ENCODE measurements at regions not wholly inside any gene's neighbourhood (a gene's known extent, or its start where the extent isn't known, plus 50 kb on each side); places are given as distances from the start of the nearest gene placed in this dataset.

GRCh38 chrX:75893281-75893680 is 108.2 kb upstream of the MAGEE2 start:
- Histone ChIP-seq H3K36me3 (ENCODE audit: control insufficient read depth in 2 of 2, insufficient read depth in 2 of 2, low read length in 1 of 2) (no peaks in the 10 kb centered on the region), H3K4me3 (no peak overlapping the region), H3K27ac (ENCODE audit: control insufficient read depth, insufficient read depth) (no peak overlapping the region), H3K27me3 (replicated peaks in 1 of 2; ENCODE audit: control insufficient read depth in 2 of 2, insufficient read depth in 2 of 2, low read length in 1 of 2) (no peaks in the 10 kb centered on the region), H3K4me1 (ENCODE audit: control insufficient read depth, insufficient read depth, low read length) (no peaks in the 10 kb centered on the region), H3K4me2 (ENCODE audit: control insufficient read depth, insufficient read depth) (no peak overlapping the region), H4K20me1 (ENCODE audit: control insufficient read depth, insufficient read depth) (no peaks in the 10 kb centered on the region), H2AFZ (ENCODE audit: control insufficient read depth, low read depth, low read length) (no peak overlapping the region), H3K9ac (ENCODE audit: control insufficient read depth, insufficient read depth, low read length) (no peak overlapping the region), H3K9me3 (replicated peaks; ENCODE audit: control insufficient read depth, insufficient read depth, low read length) (no peaks in the 10 kb centered on the region), H3K79me2 (ENCODE audit: control insufficient read depth, insufficient read depth, low read length) (no peaks in the 10 kb centered on the region)
- CTCF ChIA-PET = no interaction called here
- intact Hi-C loops (cut with micrococcal nuclease; ENCODE audit: unreplicated experiment) (no loop called here), in situ Hi-C loops (cut with MboI) (no loop called here)
- RAD21 ChIA-PET (ENCODE audit: unreplicated experiment) = no interaction called here
- SMC1A ChIA-PET (ENCODE audit: uncharacterized antibody, unreplicated experiment) = no interaction called here
- 41% methylated on average over 8 of the region's 8 CpGs for WGBS (ENCODE audit: insufficient coverage, insufficient replicate concordance, low lambda C conversion rate, missing lambda C conversion rate)
- FAIRE-seq = no peak
- no peak for ATAC-seq
- POLR2A ChIA-PET = no interaction called here
- no TSS peak for BruUV-seq (replicated peaks)
- no peak for DNase-seq (ENCODE audit: low read depth, low spot score)
- TF ChIP-seq E2F4 (IDR thresholded peaks at IDR 0.05; ENCODE audit: low read depth, low read length) = no peak
- no peak for TF ChIP-seq SUPT20H (IDR thresholded peaks at IDR 0.05; ENCODE audit: borderline replicate concordance, control insufficient read depth, low read depth, low read length)
- TF ChIP-seq NBN (IDR thresholded peaks at IDR 0.05) = no peak
- TF ChIP-seq CEBPB (IDR thresholded peaks at IDR 0.05; ENCODE audit: borderline replicate concordance in 1 of 2, low read depth in 2 of 2, low read length in 2 of 2) = no peak
- TF ChIP-seq CREM (IDR thresholded peaks at IDR 0.05; ENCODE audit: low read depth) = no peak
- TF ChIP-seq ELK1 (IDR thresholded peaks at IDR 0.05; ENCODE audit: low read depth, low read length) = no peak
- TF ChIP-seq EGR1 (IDR thresholded peaks at IDR 0.05; ENCODE audit: borderline replicate concordance in 1 of 2, low read depth in 2 of 2, low read length in 2 of 2) = no peak
- no peak for TF ChIP-seq ATF7 (IDR thresholded peaks at IDR 0.05; ENCODE audit: low read depth)
- no peak for TF ChIP-seq IKZF2 (IDR thresholded peaks at IDR 0.05)
- TF ChIP-seq ZNF622 (IDR thresholded peaks at IDR 0.05) = no peak
- no peak for TF ChIP-seq MEF2A (IDR thresholded peaks at IDR 0.05; ENCODE audit: insufficient read depth, low read depth, low read length)
- TF ChIP-seq REST (IDR thresholded peaks at IDR 0.05; ENCODE audit: low read depth, low read length) = no peak
- TF ChIP-seq MYB (IDR thresholded peaks at IDR 0.05; ENCODE audit: borderline replicate concordance, low read depth, low read length) = no peak
- TF ChIP-seq BMI1 (IDR thresholded peaks at IDR 0.05; ENCODE audit: borderline replicate concordance) = no peak
- TF ChIP-seq CHD2 (IDR thresholded peaks at IDR 0.05; ENCODE audit: borderline replicate concordance, low read depth, low read length) = no peak
- no peak for TF ChIP-seq SKIL (IDR thresholded peaks at IDR 0.05; ENCODE audit: low read depth, poor library complexity, severe bottlenecking)
